Caco-2 (cell line): ENCODE measurements at regions not wholly inside any gene's neighbourhood (a gene's known extent, or its start where the extent isn't known, plus 50 kb on each side); places are given as distances from the start of the nearest gene placed in this dataset.

ENCODE experiments used
- BruUV-seq: library from RNA; stranded (reverse); fragments of 400-500 nt; replicated peaks from 2 replicates; lab custom pipeline; 2021; lab: Mats Ljungman, UMichigan
- CTCF ChIA-PET: fragments of 300-600 bp; sonication (Branson Sonifier 250); formaldehyde crosslinking; loops from one replicate; lab custom pipeline; 2022; ENCODE audit warnings: antibody characterized with exemption; lab: Charles Lee
- POLR2A ChIA-PET: fragments of 300-600 bp; sonication (Branson Sonifier 250); formaldehyde crosslinking; loops from one replicate; lab custom pipeline; 2022; ENCODE audit warnings: antibody characterized with exemption; lab: Charles Lee
- DNase-seq, 2 experiments: peaks; one replicate each; pipeline versions ENCODE4 v3.0.0 to v3.0.0-alpha.2; 2020 to 2022
- H3K27me3 ChIP-seq: replicated peaks from 2 replicates; pipeline ENCODE4 v1.6.0; 2011; ENCODE audit warnings: low read length; ENCODE audit not compliant: control insufficient read depth, insufficient read depth
- H3K36me3 ChIP-seq: 2 replicates; pipeline ENCODE4 v1.5.1; 2011; ENCODE audit warnings: low read length; ENCODE audit not compliant: control insufficient read depth, insufficient read depth
- H3K4me1 ChIP-seq: fragments of 250-450 bp; sonication (Bioruptor Pico); 2 replicates; pipeline ENCODE4 v1.5.1; 2020; ENCODE audit warnings: mild to moderate bottlenecking
- H3K4me3 ChIP-seq: 2 replicates; pipeline ENCODE4 v1.5.1; 2011; ENCODE audit warnings: low read depth, mild to moderate bottlenecking, control low read depth, low read length
- H3K9me3 ChIP-seq: fragments of 250-450 bp; sonication (Bioruptor Pico); 2 replicates; pipeline ENCODE4 v1.5.1; 2020; ENCODE audit warnings: mild to moderate bottlenecking, moderate library complexity
- H3K27ac Mint-ChIP-seq: one replicate; pipeline ENCODE4 v1.8.0; 2022; ENCODE audit warnings: mixed read lengths; ENCODE audit not compliant: unreplicated experiment
- H3K27me3 Mint-ChIP-seq: one replicate; pipeline ENCODE4 v1.8.0; 2022; ENCODE audit warnings: mixed read lengths; ENCODE audit not compliant: insufficient read depth, unreplicated experiment
- H3K36me3 Mint-ChIP-seq: one replicate; pipeline ENCODE4 v1.8.0; 2022; ENCODE audit warnings: mild to moderate bottlenecking, mixed read lengths; ENCODE audit not compliant: insufficient read depth, unreplicated experiment
- H3K4me1 Mint-ChIP-seq: one replicate; pipeline ENCODE4 v1.8.0; 2022; ENCODE audit warnings: low read depth, mixed read lengths; ENCODE audit not compliant: unreplicated experiment
- H3K4me3 Mint-ChIP-seq: one replicate; pipeline ENCODE4 v1.8.0; 2022; ENCODE audit warnings: mild to moderate bottlenecking, moderate library complexity, mixed read lengths; ENCODE audit not compliant: unreplicated experiment
- H3K9me3 Mint-ChIP-seq: one replicate; pipeline ENCODE4 v1.8.0; 2022; ENCODE audit warnings: mixed read lengths; ENCODE audit not compliant: unreplicated experiment
- CTCF ChIP-seq, 2 experiments: fragments of 200-600 bp in 1 of 2; IDR thresholded peaks; 1 replicate in 1 of 2; 2 replicates in 1 of 2; pipeline versions ENCODE4 v1.5.1 to v1.8.0; 2011 to 2022; ENCODE audit warnings: antibody characterized with exemption in 1 of 2, control low read depth in 1 of 2, inconsistent platforms in 1 of 2, low read depth in 1 of 2, low read length in 1 of 2, mild to moderate bottlenecking in 1 of 2, moderate library complexity in 1 of 2; ENCODE audit not compliant: insufficient read depth in 1 of 2, severe bottlenecking in 1 of 2, unreplicated experiment in 1 of 2
- intact Hi-C: fragments of 100-400 bp; cut with micrococcal nuclease; formaldehyde crosslinking; loops from one replicate; pipeline ENCODE4 v1.10.0; 2022; ENCODE audit not compliant: unreplicated experiment

GRCh38 chr6:150766201-150766997 lies 99.1 kb upstream of the MTHFD1L start:
- H3K4me3 Mint-ChIP-seq, result no peak overlapping the region
- Histone ChIP-seq H3K9me3 (no peaks in the 10 kb centered on the region), H3K4me3 (no peak overlapping the region), H3K27me3 (no peaks in the 10 kb centered on the region), H3K4me1 (peaks cover 4% of the 10 kb centered on the region; the same call in 1 of the 2 replicates), H3K36me3 (no peaks in the 10 kb centered on the region)
- peak overlapping the region; percentile 10 for H3K27ac Mint-ChIP-seq
- DNase-seq, result no peak
- peaks cover 24% of the 10 kb centered on the region for H3K4me1 Mint-ChIP-seq
- ChIA-PET CTCF (interaction anchor here (0.6 to 0.7 kb wide), 2 partner anchors 49 to 84 kb away, joined by 3 read pairs; no protein-coding TSS in a partner anchor), POLR2A (no interaction called here)
- H3K36me3 Mint-ChIP-seq, result peaks cover 13% of the 10 kb centered on the region
- no peaks in the 10 kb centered on the region for H3K27me3 Mint-ChIP-seq
- no TSS peak for BruUV-seq
- no peaks in the 10 kb centered on the region for H3K9me3 Mint-ChIP-seq
- TF ChIP-seq CTCF (IDR thresholded peaks at IDR 0.05; ENCODE audit: insufficient read depth in 1 of 2, low read depth in 1 of 2, low read length in 1 of 2, severe bottlenecking in 1 of 2, unreplicated experiment in 1 of 2), result no peak
- intact Hi-C loops, result loop anchor here (5.0 kb wide), 1 partner anchor 36 kb away; no protein-coding TSS in a partner anchor

- peaks cover 4% of the 10 kb centered on the region; the same call in 1 of the 2 replicates for H3K4me1 ChIP-seq
- H3K36me3 ChIP-seq, result no peaks in the 10 kb centered on the region
- Mint-ChIP-seq H3K9me3 (no peaks in the 10 kb centered on the region), H3K27me3 (no peaks in the 10 kb centered on the region), H3K4me1 (peaks cover 18% of the 10 kb centered on the region), H3K36me3 (peaks cover 13% of the 10 kb centered on the region), H3K4me3 (no peak overlapping the region), H3K27ac (peak overlapping the region; percentile 10)
- H3K9me3 ChIP-seq, result no peaks in the 10 kb centered on the region
- no peak overlapping the region for H3K4me3 ChIP-seq
- H3K27me3 ChIP-seq, result no peaks in the 10 kb centered on the region
- ChIA-PET POLR2A (no interaction called here), CTCF (interaction anchor here (1.0 kb wide), 1 partner anchor 81 kb away, joined by 5 read pairs; no protein-coding TSS in a partner anchor)
- intact Hi-C loops, result loop anchor here (5.0 kb wide), 1 partner anchor 35 kb away; no protein-coding TSS in a partner anchor
- BruUV-seq, result no TSS peak
- no peak for TF ChIP-seq CTCF (IDR thresholded peaks at IDR 0.05; ENCODE audit: insufficient read depth in 1 of 2, low read depth in 1 of 2, low read length in 1 of 2, severe bottlenecking in 1 of 2, unreplicated experiment in 1 of 2)
- no peak for DNase-seq
These were observed 98.3 kb upstream of the MTHFD1L start for GRCh38 chr6:150767161-150767560.

GRCh38 chr6:150767571-150768018 lies 97.9 kb upstream of the MTHFD1L start:
- no TSS peak for BruUV-seq
- Mint-ChIP-seq H3K4me1 (peaks cover 13% of the 10 kb centered on the region), H3K36me3 (peaks cover 13% of the 10 kb centered on the region), H3K27ac (peak overlapping the region; percentile 10), H3K9me3 (no peaks in the 10 kb centered on the region), H3K27me3 (no peaks in the 10 kb centered on the region), H3K4me3 (peak overlapping the region; percentile 35)
- POLR2A ChIA-PET, result interaction anchor here (0.5 kb wide), 1 partner anchor 370 kb away, joined by 3 read pairs; no protein-coding TSS in a partner anchor
- CTCF ChIA-PET, result interaction anchor here (1.0 kb wide), 1 partner anchor 81 kb away, joined by 5 read pairs; no protein-coding TSS in a partner anchor
- Histone ChIP-seq H3K36me3 (no peaks in the 10 kb centered on the region), H3K4me3 (no peak overlapping the region), H3K27me3 (no peaks in the 10 kb centered on the region), H3K9me3 (no peaks in the 10 kb centered on the region), H3K4me1 (peaks cover 4% of the 10 kb centered on the region; the same call in 1 of the 2 replicates)
- DNase-seq, result peak in 1 of 2 experiments; percentile 11
- no peak for TF ChIP-seq CTCF (IDR thresholded peaks at IDR 0.05; ENCODE audit: insufficient read depth in 1 of 2, low read depth in 1 of 2, low read length in 1 of 2, severe bottlenecking in 1 of 2, unreplicated experiment in 1 of 2)
- intact Hi-C loops, result loop anchor here (5.0 kb wide), 1 partner anchor 35 kb away; no protein-coding TSS in a partner anchor
